Liver (tissue), 8 donors: ENCODE measurements at regions not wholly inside any gene's neighbourhood (a gene's known extent, or its start where the extent isn't known, plus 50 kb on each side); places are given as distances from the start of the nearest gene placed in this dataset.
"Not testable (repeated sequence)": the region's sequence is repeated elsewhere in the genome, so short reads cannot be mapped to it uniquely, and the experiment has no call there.

ENCODE experiments used
- DNase-seq: peaks from one replicate; pipeline ENCODE4 v3.0.0-alpha.2; 2017; ENCODE audit warnings: low spot score
- H3K27ac ChIP-seq, 2 donors: one replicate each; pipeline ENCODE4 v1.7.0; 2013; ENCODE audit warnings: inconsistent platforms in 2 of 2, low read length in 2 of 2, control low read depth in 1 of 2, low read depth in 1 of 2, mild to moderate bottlenecking in 1 of 2
- H3K27me3 ChIP-seq, 4 donors: one replicate each; pipeline versions ENCODE4 v1.6.1 to v1.7.0; 2013; ENCODE audit warnings: low read length in 3 of 4, inconsistent platforms in 1 of 4, mild to moderate bottlenecking in 1 of 4, moderate library complexity in 1 of 4; ENCODE audit not compliant: control insufficient read depth in 4 of 4, insufficient read depth in 4 of 4
- H3K36me3 ChIP-seq, 4 donors: one replicate each; pipeline versions ENCODE4 v1.6.1 to v1.7.0; 2013; ENCODE audit warnings: low read length in 3 of 4, mild to moderate bottlenecking in 3 of 4, low read depth in 1 of 4, moderate library complexity in 1 of 4; ENCODE audit not compliant: control insufficient read depth in 4 of 4, insufficient read depth in 3 of 4
- H3K4me1 ChIP-seq, 4 donors: one replicate each; pipeline versions ENCODE4 v1.6.1 to v1.7.0; 2013; ENCODE audit warnings: low read length in 3 of 4, mild to moderate bottlenecking in 3 of 4, moderate library complexity in 1 of 4; ENCODE audit not compliant: control insufficient read depth in 4 of 4, insufficient read depth in 4 of 4
- H3K4me3 ChIP-seq, 3 donors: one replicate each; pipeline versions ENCODE4 v1.6.1 to v1.7.0; 2013; ENCODE audit warnings: low read length in 3 of 3, control low read depth in 1 of 3, low read depth in 1 of 3, mild to moderate bottlenecking in 1 of 3
- H3K9ac ChIP-seq, 2 donors: one replicate each; pipeline ENCODE4 v1.7.0; 2013; ENCODE audit warnings: low read length in 2 of 2, mild to moderate bottlenecking in 2 of 2, moderate library complexity in 2 of 2, control low read depth in 1 of 2, low read depth in 1 of 2
- H3K9me3 ChIP-seq, 4 donors: one replicate each; pipeline versions ENCODE4 v1.6.1 to v1.7.0; 2013; ENCODE audit warnings: low read length in 3 of 4; ENCODE audit not compliant: control insufficient read depth in 4 of 4
- ATF3 ChIP-seq: IDR thresholded peaks from 2 replicates; pipeline ENCODE4 v1.6.1; 2016; ENCODE audit warnings: antibody characterized with exemption
- CTCF ChIP-seq: fragments of 150-350 bp; IDR thresholded peaks from 2 replicates; pipeline ENCODE4 v1.5.1; 2017; ENCODE audit warnings: improper control_type of control experiment, low read depth, low read length; ENCODE audit not compliant: missing input control
- FOXA2 ChIP-seq: IDR thresholded peaks from 2 replicates; pipeline ENCODE4 v1.6.1; 2016; ENCODE audit warnings: antibody characterized with exemption
- GABPA ChIP-seq, 2 donors: IDR thresholded peaks in 1 of 2; conservative IDR thresholded peaks in 1 of 2; 2 replicates each; pipeline ENCODE4 v1.6.1; 2016; ENCODE audit warnings: antibody characterized with exemption in 2 of 2, mild to moderate bottlenecking in 1 of 2, moderate library complexity in 1 of 2
- HNF4A ChIP-seq, 2 donors: conservative IDR thresholded peaks; 2 replicates each; pipeline ENCODE4 v1.6.1; 2016; ENCODE audit warnings: antibody characterized with exemption in 2 of 2, mild to moderate bottlenecking in 2 of 2
- HNF4G ChIP-seq: IDR thresholded peaks from 2 replicates; pipeline ENCODE4 v1.6.1; 2016; ENCODE audit warnings: antibody characterized with exemption
- JUND ChIP-seq, 2 donors: IDR thresholded peaks; 2 replicates each; pipeline ENCODE4 v1.6.1; 2016; ENCODE audit warnings: antibody characterized with exemption in 2 of 2
- MAX ChIP-seq: IDR thresholded peaks from 2 replicates; pipeline ENCODE4 v1.6.1; 2016; ENCODE audit warnings: antibody characterized with exemption
- RXRA ChIP-seq, 2 donors: IDR thresholded peaks; 2 replicates each; pipeline ENCODE4 v1.6.1; 2017 to 2018; ENCODE audit warnings: antibody characterized with exemption in 2 of 2, mild to moderate bottlenecking in 1 of 2
- SP1 ChIP-seq: IDR thresholded peaks from 2 replicates; pipeline ENCODE4 v1.6.1; 2018; ENCODE audit warnings: antibody characterized with exemption, mild to moderate bottlenecking
- TAF1 ChIP-seq: conservative IDR thresholded peaks from 2 replicates; pipeline ENCODE4 v1.6.1; 2016; ENCODE audit warnings: antibody characterized with exemption, mild to moderate bottlenecking
- YY1 ChIP-seq: IDR thresholded peaks from 2 replicates; pipeline ENCODE4 v1.6.1; 2016; ENCODE audit warnings: antibody characterized with exemption, mild to moderate bottlenecking
- ZBTB33 ChIP-seq: IDR thresholded peaks from 2 replicates; pipeline ENCODE4 v1.6.1; 2016; ENCODE audit warnings: antibody characterized with exemption
- WGBS: extraction: QIAGEN DNeasy Blood & Tissue Kit; methylation state at CpG from one replicate; pipeline ENCODE4 v1.1.7; 2013; 5-methylcytosine and 5-hydroxymethylcytosine counted together
- donor health status: healthy.
- donor health status: healthy.
- donor health status: healthy.
- donor health status: healthy.
- donor health status: healthy.

- not testable (repeated sequence) for H3K4me3 ChIP-seq, H3K9me3 ChIP-seq, H3K4me1 ChIP-seq, H3K9ac ChIP-seq, H3K27me3 ChIP-seq, H3K36me3 ChIP-seq, DNase-seq, H3K27ac ChIP-seq
- 89% methylated on average over 5 of the region's 5 CpGs for WGBS
Observed at GRCh38 chrX:1859266-1859665, 244.4 kb downstream of the ASMT start.

- 77% methylated on average over 18 of the region's 18 CpGs for WGBS
- H3K27me3 ChIP-seq, result no peaks in the 10 kb centered on the region
- no peaks in the 10 kb centered on the region for H3K4me1 ChIP-seq
- H3K4me3 ChIP-seq, result no peak overlapping the region
- no peak overlapping the region for H3K27ac ChIP-seq
- no peak for DNase-seq
- no peak overlapping the region for H3K9ac ChIP-seq
- H3K36me3 ChIP-seq, result no peaks in the 10 kb centered on the region
- no peaks in the 10 kb centered on the region for H3K9me3 ChIP-seq
- TF ChIP-seq HNF4G (no peak), HNF4A (conservative IDR thresholded peaks at IDR 0.05) (no peak), GABPA (IDR thresholded peaks at IDR 0.05 in 1 of 2, conservative IDR thresholded peaks at IDR 0.05 in 1 of 2) (no peak), FOXA2 (no peak), RXRA (IDR thresholded peaks at IDR 0.05) (no peak), CTCF (no peak), MAX (no peak), YY1 (no peak), JUND (IDR thresholded peaks at IDR 0.05) (no peak), SP1 (no peak), TAF1 (no peak), ZBTB33 (no peak), ATF3 (no peak)
Observed at GRCh38 chrX:1860936-1861594, 246.2 kb downstream of the ASMT start.

GRCh38 chrX:1863995-1864394, 249.1 kb downstream of the ASMT start:
- H3K27ac ChIP-seq, H3K4me1 ChIP-seq, H3K27me3 ChIP-seq, H3K9ac ChIP-seq, H3K4me3 ChIP-seq, DNase-seq, H3K9me3 ChIP-seq, H3K36me3 ChIP-seq: not testable (repeated sequence)
- WGBS, result 95% methylated on average over 2 of the region's 2 CpGs
